ENCODE measurements at regions not wholly inside any gene's neighbourhood (a gene's known extent, or its start where the extent isn't known, plus 50 kb on each side); places are given as distances from the start of the nearest gene placed in this dataset.

DNA sequence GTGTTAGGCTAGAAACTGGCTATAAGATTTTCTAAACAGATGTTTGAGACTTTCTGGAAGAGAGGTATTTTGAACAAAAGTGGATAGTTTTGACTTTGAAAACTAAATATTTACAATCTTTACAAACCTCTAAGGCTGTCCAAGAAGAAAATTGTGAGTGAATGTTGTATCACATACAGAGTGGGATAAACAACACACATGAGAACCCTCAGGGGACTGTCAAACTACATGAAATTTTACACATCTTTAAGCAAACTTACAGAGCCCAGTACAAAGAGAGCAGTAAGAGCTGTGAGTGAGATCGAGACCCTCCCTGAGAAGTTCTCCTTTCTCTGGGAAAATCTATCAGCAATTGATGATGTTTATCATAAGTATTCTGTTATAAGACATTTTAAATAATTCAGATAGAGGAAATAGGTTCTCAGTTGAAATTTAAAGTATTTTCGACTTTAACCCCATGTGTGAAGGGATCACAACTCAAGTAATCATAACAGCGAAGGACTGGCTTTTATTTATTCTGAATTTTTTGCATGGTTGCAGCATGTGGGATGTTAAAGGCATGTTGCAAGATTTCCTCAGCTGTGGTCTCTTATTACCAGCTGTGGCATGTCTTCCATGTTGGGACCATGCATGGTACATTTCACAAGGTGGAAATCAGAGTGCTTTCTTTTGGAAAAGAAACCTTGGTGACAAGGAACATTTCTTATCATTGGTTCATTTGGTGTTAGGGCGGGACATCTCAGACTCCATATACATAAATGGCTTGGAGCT, 264.0 kb upstream of the PRICKLE1 start:
- no peak for DNase-seq

DNA sequence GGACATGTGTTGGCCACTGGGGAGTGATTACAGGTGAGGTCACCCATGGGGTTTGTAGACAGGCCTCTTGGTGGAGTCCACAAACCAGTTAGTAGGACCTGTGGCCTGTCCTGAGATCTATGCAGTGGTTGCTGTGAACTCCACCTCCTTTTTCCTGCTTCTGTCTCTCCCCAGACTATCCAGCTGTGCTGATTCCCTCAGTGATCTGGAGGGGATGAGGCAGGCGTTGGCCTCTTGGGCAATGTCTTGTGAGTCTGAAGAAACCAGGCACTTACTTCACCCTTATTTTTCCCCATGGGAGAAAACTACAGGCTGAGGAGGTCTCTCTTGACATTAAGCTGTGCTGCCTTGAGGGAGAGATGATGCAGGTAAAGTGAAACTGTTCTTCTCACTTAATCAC, 257.2 kb upstream of the PRICKLE1 start:
- DNase-seq, result no peak

DNA sequence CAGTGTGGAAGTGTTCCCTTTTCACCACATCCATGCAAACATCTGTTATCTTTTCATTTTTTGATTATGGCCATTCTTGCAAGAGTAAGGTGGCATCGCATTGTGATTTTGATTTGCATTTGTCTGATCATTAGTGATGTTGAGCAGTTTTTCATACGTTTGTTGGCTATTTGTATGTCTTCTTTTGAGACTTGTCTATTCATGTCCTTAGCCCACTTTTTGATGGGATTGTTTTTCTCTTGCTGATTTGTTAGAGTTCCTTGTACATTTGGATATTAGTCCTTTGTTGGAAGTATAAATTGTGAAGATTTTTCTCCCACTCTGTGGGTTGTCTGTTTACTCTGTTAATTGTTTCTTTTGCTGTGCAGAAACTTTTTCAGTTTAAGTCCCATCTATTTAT, 244.5 kb upstream of the PRICKLE1 start:
- no peak for DNase-seq

DNA sequence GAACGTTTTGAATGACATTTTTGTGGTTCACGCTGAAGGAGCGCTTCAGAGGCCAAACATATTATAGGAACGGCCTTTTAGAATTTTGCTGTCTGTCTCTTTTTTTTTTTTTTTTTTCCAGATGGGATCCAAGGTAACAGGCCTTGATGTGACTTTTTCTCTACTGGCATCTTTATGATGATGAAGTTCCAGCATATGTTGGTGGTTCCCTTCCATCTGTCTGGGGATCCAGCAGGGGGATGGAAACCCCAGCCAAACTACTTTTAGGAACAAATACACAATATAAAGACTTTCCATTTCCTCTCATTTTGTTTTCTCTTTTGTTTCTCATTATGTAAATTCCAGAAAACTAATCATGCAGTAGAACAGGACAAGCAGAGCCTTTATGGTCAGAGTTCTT, 239.3 kb upstream of the PRICKLE1 start:
- no peak for DNase-seq

DNA sequence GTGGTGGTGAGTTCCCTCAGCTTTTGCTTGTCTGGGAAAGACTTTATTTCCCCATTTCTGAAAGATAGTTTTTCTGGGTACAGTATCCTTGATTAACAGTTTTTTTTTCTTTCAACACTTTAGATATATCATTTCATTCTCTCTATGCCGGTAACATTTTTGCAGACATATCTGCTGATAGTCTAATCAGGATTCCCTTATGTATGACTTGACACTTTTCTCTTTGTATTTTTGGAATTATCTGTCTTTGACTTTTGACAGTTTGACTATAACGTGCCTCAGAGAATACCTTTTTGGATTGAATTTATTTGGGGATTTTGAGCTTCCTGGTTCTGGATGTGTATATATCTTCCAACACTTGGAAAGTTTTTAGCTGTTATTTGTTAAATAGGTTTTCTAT, 234.8 kb upstream of the PRICKLE1 start:
- DNase-seq, result no peak

DNA sequence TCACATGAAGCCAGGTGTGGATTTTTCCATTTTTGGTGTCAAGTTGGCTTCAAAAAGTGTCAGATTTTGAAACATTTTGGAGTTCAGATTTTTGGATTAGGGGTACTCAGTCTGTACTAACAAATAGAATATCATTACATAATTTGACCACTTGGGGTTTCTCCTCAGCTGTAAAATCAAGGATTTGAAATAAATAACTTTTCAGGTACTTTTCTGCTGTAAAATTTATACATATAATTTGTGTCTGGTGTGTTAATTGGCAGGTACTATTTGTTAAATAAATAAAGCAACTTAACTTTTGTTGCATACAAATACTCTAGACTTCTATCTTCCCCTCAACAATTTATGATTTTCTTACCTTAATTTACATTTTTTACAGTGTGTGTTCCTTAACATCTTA, 234.1 kb upstream of the PRICKLE1 start:
- no peak for DNase-seq

DNA sequence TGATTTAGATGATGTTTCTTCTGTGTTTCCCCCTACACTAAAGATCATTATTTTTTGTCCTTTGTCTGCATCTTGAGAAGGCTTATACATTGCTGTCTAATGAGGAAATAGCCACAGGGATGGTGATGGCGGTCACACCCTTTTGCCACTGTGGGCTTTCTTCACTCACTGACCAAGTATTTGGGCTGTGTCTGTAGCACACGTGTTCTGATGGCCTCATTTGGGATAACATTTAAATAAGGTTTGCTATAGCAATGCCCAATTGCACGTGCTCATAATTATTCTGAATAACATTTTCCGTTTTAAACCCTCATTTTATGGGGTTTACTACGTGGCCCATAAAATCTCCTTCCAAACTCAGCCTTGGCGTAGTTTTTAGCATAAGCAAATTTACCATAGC, 230.3 kb upstream of the PRICKLE1 start:
- no peak for DNase-seq

DNA sequence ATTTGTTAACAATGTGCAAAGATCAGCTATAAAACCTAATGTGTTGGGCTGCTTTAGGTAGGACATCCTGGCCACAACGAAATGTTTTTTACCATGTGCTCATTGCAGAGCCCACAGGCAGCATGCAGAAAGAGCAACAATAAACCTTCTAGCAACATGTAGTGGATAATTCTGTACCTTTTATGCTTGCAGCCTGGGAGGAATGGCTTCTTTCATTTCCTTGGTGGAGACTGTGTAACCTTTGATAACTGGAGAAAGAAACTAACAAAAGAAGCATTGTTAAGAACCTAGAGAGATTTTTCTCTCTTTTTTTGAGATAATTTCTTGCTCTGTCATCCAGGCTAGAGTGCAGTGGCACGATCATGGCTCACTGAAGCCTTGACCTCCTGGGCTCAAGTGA, 225.5 kb upstream of the PRICKLE1 start:
- no peak for DNase-seq

DNA sequence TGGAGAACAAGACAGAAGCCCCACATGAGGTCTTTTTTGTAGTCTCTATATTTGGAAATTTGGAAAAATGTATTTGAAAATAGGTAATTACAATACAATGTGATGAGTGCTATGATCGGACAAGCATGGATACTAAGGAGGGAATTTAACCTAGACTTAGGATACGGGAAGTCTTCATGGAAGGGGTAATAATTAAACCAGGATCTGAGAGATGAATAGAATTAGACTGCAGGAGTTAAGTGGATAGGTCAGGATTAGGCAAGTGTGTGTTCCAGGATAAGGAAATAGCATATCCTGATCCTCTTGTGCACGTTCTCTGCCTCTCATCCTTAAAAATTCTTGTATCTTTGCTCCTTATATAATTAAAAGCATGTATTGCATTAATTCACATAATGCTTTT, 223.3 kb upstream of the PRICKLE1 start:
- no peak for DNase-seq

DNA sequence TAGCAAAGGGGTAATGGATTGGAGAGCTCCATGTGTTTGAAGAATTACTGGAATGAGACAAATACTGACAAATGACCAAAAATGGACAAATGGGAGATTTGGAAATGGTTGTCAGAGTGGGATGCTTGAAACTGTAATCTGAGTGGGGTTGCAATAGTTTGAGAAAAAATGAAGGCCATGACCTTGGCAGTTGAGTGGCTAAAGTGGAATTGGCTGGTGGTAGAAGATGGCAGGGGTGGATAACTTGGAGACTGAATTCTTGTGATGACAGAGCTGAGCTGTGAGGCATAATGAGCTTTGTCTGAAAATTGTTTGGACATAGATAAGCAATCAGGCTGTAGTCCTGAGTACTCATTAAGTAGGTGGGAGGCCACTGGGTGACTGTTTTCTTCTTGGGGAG, 222.5 kb upstream of the PRICKLE1 start:
- no peak for DNase-seq

DNA sequence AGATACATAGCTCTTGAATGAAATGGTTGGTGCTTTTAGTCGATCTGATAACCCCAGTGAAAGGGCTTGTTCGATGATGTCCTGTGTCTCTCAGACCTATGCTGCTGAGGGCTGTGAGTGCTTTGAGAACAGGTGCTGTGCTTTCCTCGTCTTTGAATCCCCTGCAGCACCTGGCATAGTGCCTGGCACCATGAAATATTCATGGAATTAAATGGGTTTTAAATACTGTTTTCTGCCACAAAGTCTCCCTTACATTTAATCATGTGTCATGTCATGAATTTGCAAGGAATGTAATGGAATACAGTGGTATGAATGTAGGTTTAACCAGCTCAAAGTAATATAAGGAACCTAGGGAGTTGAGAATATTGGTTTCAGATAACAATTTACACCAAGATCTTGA, 220.5 kb upstream of the PRICKLE1 start:
- no peak for DNase-seq

DNA sequence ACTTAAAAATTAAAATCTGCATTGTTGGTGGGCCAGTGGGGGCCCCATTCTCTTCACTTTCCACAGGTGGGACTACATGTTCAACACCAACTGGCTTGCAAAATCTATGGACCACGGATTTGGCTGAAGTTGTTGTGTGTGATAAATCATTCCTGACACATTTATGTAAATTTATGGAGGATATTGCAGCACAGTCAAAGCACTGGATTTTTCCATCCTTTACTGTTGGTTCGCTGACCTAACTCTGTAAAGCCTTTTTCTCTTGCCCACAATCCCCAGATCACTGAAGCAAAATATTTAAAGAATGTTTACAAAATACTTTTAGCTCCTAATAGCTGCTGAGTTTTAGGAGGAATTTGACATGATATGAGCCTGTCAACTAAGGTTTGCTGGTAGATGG, 219.7 kb upstream of the PRICKLE1 start:
- DNase-seq, result no peak

DNA sequence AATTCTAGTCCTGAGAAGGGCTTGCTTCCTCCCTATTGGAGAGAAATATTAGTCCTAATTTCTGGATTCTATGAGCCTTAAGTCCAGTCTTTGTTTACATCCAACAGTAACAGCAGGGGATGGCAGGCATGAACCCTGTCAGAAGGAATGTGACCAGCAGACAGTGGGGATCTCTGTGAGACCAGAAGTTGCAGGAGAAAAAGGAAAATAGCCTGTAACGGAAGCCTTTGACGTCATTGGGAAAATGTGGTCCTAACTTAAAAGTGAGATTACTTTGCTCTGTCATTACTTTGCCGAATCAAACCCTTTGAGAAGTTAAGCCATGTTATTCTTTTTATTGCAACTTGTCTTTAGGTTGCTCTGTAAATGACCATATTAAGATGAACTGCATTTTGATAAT, 218.2 kb upstream of the PRICKLE1 start:
- no peak for DNase-seq

DNA sequence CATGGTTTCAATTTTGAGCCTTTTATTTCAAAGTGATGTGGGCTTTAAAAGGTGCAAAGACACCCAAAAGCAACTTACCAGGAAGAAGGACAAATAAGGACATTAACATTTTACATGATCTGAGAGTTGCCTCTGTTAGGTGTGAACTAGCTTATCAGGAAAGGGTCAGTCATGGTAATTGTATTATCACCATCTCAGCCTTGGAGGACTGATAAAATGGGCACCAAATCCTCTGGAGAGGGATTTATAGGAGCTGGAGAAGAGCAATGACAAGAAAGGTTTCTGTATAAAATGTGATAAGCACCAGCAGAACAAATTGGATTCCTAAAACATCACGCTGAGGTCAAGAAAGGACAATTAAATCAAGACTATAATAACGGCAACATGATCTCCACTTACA, 217.7 kb upstream of the PRICKLE1 start:
- DNase-seq, result no peak

DNA sequence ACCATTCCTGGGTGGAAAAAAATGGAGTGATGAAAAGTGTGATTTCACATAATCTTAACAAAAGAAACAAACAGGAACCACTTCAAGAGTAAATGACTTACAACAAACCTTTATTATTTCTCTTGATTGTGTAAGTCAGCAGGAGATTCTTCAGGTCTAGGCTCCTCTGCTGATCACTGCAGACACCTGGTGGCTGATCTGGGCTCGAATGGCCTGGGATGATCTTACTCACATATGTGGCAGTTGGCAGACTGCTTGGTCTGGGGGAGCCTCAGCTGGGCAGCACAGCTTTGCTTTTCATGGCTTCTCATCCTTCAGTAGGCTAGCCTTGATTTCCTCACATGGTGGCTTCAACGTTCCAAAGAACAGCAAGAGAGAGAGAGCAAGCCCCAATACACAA, 215.4 kb upstream of the PRICKLE1 start:
- DNase-seq, result no peak

DNA sequence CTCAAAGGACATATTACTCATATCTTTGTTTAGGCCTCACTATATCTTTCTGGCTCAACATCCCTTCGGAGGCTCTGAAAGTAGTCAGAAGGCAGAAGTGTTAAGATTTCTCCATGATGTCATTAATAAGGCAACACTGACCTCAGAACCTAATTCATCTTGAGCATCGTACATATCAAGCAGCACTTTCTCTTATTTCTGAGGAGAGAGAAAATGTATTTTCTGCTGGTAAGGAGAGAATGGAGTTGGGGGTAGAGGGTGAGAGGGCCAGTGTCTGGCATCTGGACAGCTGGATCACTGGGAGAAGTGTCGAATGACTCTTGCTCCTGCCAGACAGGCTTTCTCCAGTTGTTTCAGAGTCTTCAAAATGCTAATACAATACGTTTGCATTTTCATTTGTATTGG, 213.2 kb upstream of the PRICKLE1 start:
- no peak for DNase-seq

DNA sequence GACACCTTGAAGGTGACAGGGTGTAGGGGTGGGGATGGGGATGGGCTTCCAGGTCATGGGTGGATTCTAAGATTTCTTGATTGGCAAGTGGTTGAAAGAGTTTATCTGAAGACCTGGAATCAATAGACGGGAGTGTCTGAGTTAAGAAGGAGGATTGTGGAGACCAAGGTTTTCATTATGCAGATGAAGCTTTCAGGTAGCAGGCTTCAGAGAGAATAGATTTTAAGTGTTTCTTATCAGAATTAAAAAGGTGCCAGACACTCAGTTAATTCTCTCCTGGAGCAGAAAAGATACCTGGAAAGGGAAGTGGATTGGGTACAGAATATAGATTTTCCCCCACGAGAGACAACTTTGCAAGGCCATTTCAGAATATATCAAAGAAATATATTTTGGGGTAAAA, 211.7 kb upstream of the PRICKLE1 start:
- no peak for DNase-seq

DNA sequence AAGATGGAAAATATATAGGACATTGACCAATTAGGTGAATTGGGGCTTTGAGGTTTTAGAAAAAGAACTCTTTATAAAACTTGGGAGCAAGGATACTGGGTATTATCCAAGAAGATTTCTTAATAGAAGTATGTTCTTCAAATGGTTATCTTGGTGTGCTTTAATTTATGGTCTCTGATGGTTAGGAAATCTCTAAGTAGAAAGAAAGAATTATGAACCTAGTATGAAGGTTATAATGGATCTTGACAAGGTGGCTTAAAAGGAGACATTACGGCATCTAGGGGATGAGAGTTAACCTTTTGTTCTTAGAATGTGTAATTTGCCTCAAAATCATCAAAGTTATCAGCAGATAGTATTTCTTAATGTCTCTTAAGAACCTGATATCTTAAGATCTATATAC, 210.4 kb upstream of the PRICKLE1 start:
- DNase-seq, result no peak

DNA sequence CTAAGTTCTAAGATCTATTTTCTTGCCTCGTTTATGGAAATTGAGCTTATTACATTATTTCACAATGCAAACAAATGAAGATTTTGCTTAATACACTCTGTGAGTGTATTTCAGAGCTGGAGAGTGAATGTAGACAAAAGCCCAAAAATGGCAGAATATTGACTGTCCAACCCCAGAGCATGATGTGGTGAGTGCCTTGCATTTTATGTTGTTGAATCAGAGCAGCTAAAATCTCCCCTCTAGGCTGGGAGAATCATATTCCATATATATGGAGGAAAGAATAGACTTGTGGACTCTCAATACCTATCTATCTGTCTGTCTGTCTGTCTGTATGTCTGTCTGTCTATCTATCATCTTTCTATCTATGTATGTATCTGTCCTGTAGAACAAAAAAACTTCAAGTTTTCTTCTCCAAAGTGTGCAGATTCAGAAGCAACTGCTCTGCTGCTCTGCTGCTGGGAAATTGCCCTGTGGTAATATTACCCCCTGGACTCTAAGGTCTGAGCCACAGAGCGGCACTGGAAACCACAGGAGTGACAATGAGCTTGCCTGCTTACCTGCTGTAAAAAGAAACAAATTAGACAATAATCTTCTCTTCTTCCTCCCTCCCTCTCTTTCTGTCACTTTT, 209.4 kb upstream of the PRICKLE1 start:
- DNase-seq, result no peak

DNA sequence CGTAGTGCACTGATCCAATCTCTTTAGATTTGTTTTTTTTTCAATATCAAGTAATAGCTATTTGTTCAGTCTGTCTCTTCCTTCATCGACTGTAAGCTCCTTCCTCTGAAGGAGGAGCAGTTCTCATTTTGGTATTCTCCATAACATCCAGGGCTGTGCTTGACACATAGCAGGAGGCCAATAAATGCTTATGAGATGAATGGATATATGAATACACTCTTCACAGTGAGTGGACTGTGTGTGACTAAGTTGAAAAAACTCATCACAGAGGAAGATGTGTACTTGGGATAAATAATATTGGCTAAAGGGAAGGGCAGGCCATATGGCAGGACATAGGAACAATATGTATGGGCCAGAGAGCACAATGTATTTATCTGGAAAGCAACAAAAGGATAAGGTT, 205.3 kb upstream of the PRICKLE1 start:
- DNase-seq, result no peak

DNA sequence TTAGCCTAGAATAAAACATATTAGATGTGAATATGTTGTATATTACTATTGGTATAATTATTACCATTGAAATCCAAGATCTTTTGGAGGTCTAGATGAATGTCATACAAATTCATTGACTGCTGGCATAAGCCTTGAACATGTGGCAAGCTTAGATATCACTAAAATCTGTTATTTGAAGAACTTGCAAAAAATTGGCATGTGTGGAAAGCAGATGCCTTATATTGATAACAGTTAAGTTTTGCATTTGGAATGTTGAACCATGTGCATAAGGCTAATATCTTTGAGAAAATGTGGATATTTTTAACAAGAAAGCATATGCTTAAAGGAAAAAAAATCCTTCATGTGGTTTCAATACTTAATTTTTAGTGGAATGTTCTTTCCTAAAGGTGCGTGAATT, 203.6 kb upstream of the PRICKLE1 start:
- DNase-seq, result no peak

DNA sequence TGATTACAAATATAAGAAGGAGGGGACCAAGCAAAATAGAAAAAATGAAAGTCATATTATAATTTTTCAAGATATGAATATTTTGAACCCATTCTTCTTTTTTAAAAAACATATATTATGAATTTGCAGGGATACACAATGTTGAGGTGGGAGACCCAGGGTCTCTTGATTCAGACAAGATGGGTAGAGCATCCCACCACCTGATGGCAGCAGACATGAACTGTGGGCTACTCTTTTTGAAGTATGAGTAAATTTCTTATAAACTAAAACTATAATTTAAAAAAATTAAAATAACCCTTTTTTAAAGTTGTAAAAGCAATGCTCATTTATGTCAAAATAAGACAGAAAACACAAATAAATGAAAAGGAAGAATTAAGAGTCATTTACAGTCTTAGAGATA, 202.7 kb upstream of the PRICKLE1 start:
- DNase-seq, result no peak

DNA sequence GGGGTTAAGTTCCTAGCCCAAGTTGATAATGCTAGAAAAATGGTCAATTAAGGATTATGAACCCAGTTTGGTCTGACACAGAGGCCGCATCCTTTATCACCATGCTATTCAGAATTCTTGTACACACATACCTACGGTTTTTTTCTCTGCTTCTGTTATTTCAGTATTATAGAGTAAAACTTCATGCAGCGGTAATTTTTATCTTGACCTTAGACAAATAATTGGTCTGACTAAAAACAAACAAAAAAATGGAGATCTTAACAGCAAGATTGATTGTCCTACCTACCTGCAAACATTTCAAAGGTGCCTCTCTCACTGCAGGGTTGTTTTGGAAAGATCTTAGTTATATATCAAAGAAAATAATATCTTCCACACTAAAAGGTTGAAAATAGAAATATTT, 201.9 kb upstream of the PRICKLE1 start:
- DNase-seq, result no peak

DNA sequence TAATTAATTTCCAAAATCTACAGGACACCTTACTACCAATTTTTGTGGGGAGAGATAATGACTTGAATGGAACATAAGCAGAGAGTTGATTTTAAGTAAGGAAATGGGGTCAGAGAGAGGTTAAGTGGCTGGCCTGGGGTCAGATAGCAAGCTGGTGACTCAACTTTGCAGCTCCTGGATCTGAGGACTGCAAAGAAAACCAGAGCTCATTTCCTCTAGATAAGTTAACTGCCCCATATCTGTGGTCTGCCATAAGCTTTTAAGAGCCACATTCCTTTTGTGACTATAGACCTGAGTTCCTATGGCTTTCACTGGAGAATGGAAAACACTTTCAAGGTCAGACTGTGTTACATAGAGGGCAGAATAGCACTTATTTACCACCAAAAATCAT, 201.2 kb upstream of the PRICKLE1 start:
- DNase-seq, result no peak
